IPS DF 6.9 (cell line): ENCODE measurements at regions not wholly inside any gene's neighbourhood (a gene's known extent, or its start where the extent isn't known, plus 50 kb on each side); places are given as distances from the start of the nearest gene placed in this dataset.

ENCODE experiments used
- DNase-seq: peaks from one replicate; pipeline ENCODE4 v3.0.0-alpha.2; 2013; ENCODE audit warnings: low read depth, low spot score
- H3K27ac ChIP-seq: one replicate; pipeline ENCODE4 v1.5.1; 2013; ENCODE audit warnings: low read length, control low read depth
- H3K27me3 ChIP-seq: 2 replicates; pipeline ENCODE4 v1.6.1; 2013; ENCODE audit warnings: mild to moderate bottlenecking, low read length; ENCODE audit not compliant: control insufficient read depth, insufficient read depth
- H3K36me3 ChIP-seq: 2 replicates; pipeline ENCODE4 v1.6.1; 2013; ENCODE audit warnings: low read length; ENCODE audit not compliant: control insufficient read depth, insufficient read depth
- H3K4me1 ChIP-seq: 2 replicates; pipeline ENCODE4 v1.6.1; 2013; ENCODE audit warnings: low read length; ENCODE audit not compliant: control insufficient read depth, insufficient read depth
- H3K4me3 ChIP-seq: 2 replicates; pipeline ENCODE4 v1.5.1; 2013; ENCODE audit warnings: mild to moderate bottlenecking, low read length
- H3K9me3 ChIP-seq: 2 replicates; pipeline ENCODE4 v1.6.1; 2013; ENCODE audit warnings: low read length, inconsistent platforms; ENCODE audit not compliant: control insufficient read depth, insufficient read depth
- WGBS: extraction: QIAGEN DNeasy Blood & Tissue Kit; methylation state at CpG from one replicate; pipeline ENCODE4 v1.1.7; 2013; ENCODE audit warnings: mixed read lengths, missing lambda C conversion rate; ENCODE audit not compliant: insufficient read length, insufficient coverage; 5-methylcytosine and 5-hydroxymethylcytosine counted together

- Histone ChIP-seq H3K4me3 (no peak overlapping the region), H3K27me3 (no peaks in the 10 kb centered on the region), H3K36me3 (no peaks in the 10 kb centered on the region), H3K4me1 (no peaks in the 10 kb centered on the region), H3K9me3 (no peaks in the 10 kb centered on the region), H3K27ac (no peak overlapping the region)
- WGBS, result no CpG with 5 or more reads among the region's 1 CpG
- no peak for DNase-seq
These were observed 143.9 kb upstream of the EYA4 start for GRCh38 chr6:133097208-133097607.

- H3K9me3 ChIP-seq, result no peaks in the 10 kb centered on the region
- H3K36me3 ChIP-seq, result no peaks in the 10 kb centered on the region
- no peaks in the 10 kb centered on the region for H3K27me3 ChIP-seq
- H3K27ac ChIP-seq, result no peak overlapping the region
- no peak overlapping the region for H3K4me3 ChIP-seq
- no peak for DNase-seq
- H3K4me1 ChIP-seq, result no peaks in the 10 kb centered on the region
These were observed 141.6 kb upstream of the EYA4 start for GRCh38 chr6:133099573-133099972.

GRCh38 chr6:133100865-133101264 lies 140.3 kb upstream of the EYA4 start:
- Histone ChIP-seq H3K27me3 (no peaks in the 10 kb centered on the region), H3K4me1 (no peaks in the 10 kb centered on the region), H3K36me3 (no peaks in the 10 kb centered on the region), H3K9me3 (no peaks in the 10 kb centered on the region), H3K27ac (no peak overlapping the region), H3K4me3 (no peak overlapping the region)
- no peak for DNase-seq
- WGBS, result no CpG with 5 or more reads among the region's 3 CpGs

- no peaks in the 10 kb centered on the region for H3K4me1 ChIP-seq
These were observed 139.4 kb upstream of the EYA4 start for GRCh38 chr6:133101790-133102189.

GRCh38 chr6:133106934-133107333 lies 134.2 kb upstream of the EYA4 start:
- H3K27me3 ChIP-seq, result no peaks in the 10 kb centered on the region
- no peak overlapping the region for H3K27ac ChIP-seq
- no peaks in the 10 kb centered on the region for H3K9me3 ChIP-seq
- WGBS, result no CpG with 5 or more reads among the region's 2 CpGs
- DNase-seq, result no peak
- H3K36me3 ChIP-seq, result no peaks in the 10 kb centered on the region
- no peak overlapping the region for H3K4me3 ChIP-seq
- no peaks in the 10 kb centered on the region for H3K4me1 ChIP-seq

More at GRCh38 chr6:133101790-133102189, 139.4 kb upstream of the EYA4 start:
- H3K4me3 ChIP-seq, result no peak overlapping the region
- no peak overlapping the region for H3K27ac ChIP-seq
- no peak for DNase-seq
- H3K27me3 ChIP-seq, result no peaks in the 10 kb centered on the region
- H3K36me3 ChIP-seq, result no peaks in the 10 kb centered on the region
- H3K9me3 ChIP-seq, result no peaks in the 10 kb centered on the region

GRCh38 chr6:133108419-133108818 lies 132.7 kb upstream of the EYA4 start:
- Histone ChIP-seq H3K27me3 (no peaks in the 10 kb centered on the region), H3K27ac (no peak overlapping the region)

GRCh38 chr6:133114973-133115372 lies 126.2 kb upstream of the EYA4 start:
- Histone ChIP-seq H3K27me3 (no peaks in the 10 kb centered on the region), H3K27ac (no peak overlapping the region), H3K36me3 (no peaks in the 10 kb centered on the region), H3K4me1 (no peaks in the 10 kb centered on the region), H3K4me3 (no peak overlapping the region), H3K9me3 (no peaks in the 10 kb centered on the region)
- no CpG with 5 or more reads among the region's 1 CpG for WGBS
- no peak for DNase-seq

More at GRCh38 chr6:133108419-133108818, 132.7 kb upstream of the EYA4 start:
- no peak for DNase-seq
- Histone ChIP-seq H3K36me3 (no peaks in the 10 kb centered on the region), H3K4me3 (no peak overlapping the region), H3K4me1 (no peaks in the 10 kb centered on the region), H3K9me3 (no peaks in the 10 kb centered on the region)
- whole genome bisulfite sequencing, result no CpG with 5 or more reads among the region's 2 CpGs

- H3K36me3 ChIP-seq, result no peaks in the 10 kb centered on the region
- no peaks in the 10 kb centered on the region for H3K27me3 ChIP-seq
- H3K4me3 ChIP-seq, result no peak overlapping the region
- no peak overlapping the region for H3K27ac ChIP-seq
- H3K4me1 ChIP-seq, result no peaks in the 10 kb centered on the region
- H3K9me3 ChIP-seq, result no peaks in the 10 kb centered on the region
- DNase-seq, result no peak
- WGBS, result no CpG with 5 or more reads among the region's 2 CpGs
These were observed 125.2 kb upstream of the EYA4 start for GRCh38 chr6:133115946-133116345.

GRCh38 chr6:133128191-133128590 lies 113.0 kb upstream of the EYA4 start:
- WGBS, result no CpG with 5 or more reads among the region's 2 CpGs
- Histone ChIP-seq H3K27ac (no peak overlapping the region), H3K4me1 (no peaks in the 10 kb centered on the region), H3K4me3 (no peak overlapping the region), H3K9me3 (no peaks in the 10 kb centered on the region), H3K27me3 (no peaks in the 10 kb centered on the region), H3K36me3 (no peaks in the 10 kb centered on the region)
- DNase-seq, result no peak

GRCh38 chr6:133129556-133129955 lies 111.6 kb upstream of the EYA4 start:
- Histone ChIP-seq H3K4me1 (no peaks in the 10 kb centered on the region), H3K36me3 (no peaks in the 10 kb centered on the region), H3K9me3 (no peaks in the 10 kb centered on the region), H3K4me3 (no peak overlapping the region), H3K27me3 (no peaks in the 10 kb centered on the region), H3K27ac (no peak overlapping the region)
- no CpG with 5 or more reads among the region's 1 CpG for WGBS
- no peak for DNase-seq

GRCh38 chr6:133130863-133131262 lies 110.3 kb upstream of the EYA4 start:
- no CpG with 5 or more reads among the region's 2 CpGs for WGBS
- no peaks in the 10 kb centered on the region for H3K36me3 ChIP-seq
- H3K9me3 ChIP-seq, result no peaks in the 10 kb centered on the region
- DNase-seq, result no peak
- H3K4me1 ChIP-seq, result no peaks in the 10 kb centered on the region
- H3K4me3 ChIP-seq, result no peak overlapping the region
- H3K27me3 ChIP-seq, result no peaks in the 10 kb centered on the region
- no peak overlapping the region for H3K27ac ChIP-seq
